PC-9 (cell line): ENCODE measurements at regions not wholly inside any gene's neighbourhood (a gene's known extent, or its start where the extent isn't known, plus 50 kb on each side); places are given as distances from the start of the nearest gene placed in this dataset.

ENCODE experiments used
- EZH2 ChIP-seq: fragments of 200-600 bp; sonication (generic); IDR thresholded peaks from 2 replicates; pipeline ENCODE4 v1.8.0; 2017; ENCODE audit warnings: antibody characterized with exemption, low read depth
- TF ChIP-seq, protein P1 (sequence below): fragments of 200-600 bp; sonication (generic); conservative IDR thresholded peaks from 2 replicates; pipeline ENCODE4 v1.6.1; 2017; ENCODE audit warnings: mixed run types, antibody characterized with exemption, mild to moderate bottlenecking, moderate library complexity

DNA sequence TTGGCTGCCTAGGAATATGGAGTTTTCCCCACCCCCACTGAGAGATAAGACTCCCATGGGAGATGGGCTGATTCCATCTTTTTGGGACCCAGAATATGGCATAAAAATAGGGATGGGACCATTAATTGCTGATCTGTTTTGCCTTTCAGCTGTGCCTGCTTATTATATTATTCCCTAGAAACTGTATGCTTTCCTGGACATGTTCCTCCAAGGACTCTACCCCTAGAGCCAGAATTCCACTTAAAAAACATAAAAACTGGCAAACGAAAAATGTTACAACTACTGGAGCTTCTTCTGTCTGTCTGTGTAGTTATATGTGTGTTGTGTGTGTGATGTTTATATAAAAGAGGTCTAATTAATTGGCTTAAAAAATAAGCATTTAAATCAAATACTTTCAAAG lies 159.9 kb upstream of the PRR20A start:
- TF ChIP-seq, protein P1, sequence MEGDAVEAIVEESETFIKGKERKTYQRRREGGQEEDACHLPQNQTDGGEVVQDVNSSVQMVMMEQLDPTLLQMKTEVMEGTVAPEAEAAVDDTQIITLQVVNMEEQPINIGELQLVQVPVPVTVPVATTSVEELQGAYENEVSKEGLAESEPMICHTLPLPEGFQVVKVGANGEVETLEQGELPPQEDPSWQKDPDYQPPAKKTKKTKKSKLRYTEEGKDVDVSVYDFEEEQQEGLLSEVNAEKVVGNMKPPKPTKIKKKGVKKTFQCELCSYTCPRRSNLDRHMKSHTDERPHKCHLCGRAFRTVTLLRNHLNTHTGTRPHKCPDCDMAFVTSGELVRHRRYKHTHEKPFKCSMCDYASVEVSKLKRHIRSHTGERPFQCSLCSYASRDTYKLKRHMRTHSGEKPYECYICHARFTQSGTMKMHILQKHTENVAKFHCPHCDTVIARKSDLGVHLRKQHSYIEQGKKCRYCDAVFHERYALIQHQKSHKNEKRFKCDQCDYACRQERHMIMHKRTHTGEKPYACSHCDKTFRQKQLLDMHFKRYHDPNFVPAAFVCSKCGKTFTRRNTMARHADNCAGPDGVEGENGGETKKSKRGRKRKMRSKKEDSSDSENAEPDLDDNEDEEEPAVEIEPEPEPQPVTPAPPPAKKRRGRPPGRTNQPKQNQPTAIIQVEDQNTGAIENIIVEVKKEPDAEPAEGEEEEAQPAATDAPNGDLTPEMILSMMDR: no peak
- TF ChIP-seq EZH2: no peak
